ENCODE measurements at regions not wholly inside any gene's neighbourhood (a gene's known extent, or its start where the extent isn't known, plus 50 kb on each side); places are given as distances from the start of the nearest gene placed in this dataset.
"Not testable (repeated sequence)": the region's sequence is repeated elsewhere in the genome, so short reads cannot be mapped to it uniquely, and the experiment has no call there.

DNA sequence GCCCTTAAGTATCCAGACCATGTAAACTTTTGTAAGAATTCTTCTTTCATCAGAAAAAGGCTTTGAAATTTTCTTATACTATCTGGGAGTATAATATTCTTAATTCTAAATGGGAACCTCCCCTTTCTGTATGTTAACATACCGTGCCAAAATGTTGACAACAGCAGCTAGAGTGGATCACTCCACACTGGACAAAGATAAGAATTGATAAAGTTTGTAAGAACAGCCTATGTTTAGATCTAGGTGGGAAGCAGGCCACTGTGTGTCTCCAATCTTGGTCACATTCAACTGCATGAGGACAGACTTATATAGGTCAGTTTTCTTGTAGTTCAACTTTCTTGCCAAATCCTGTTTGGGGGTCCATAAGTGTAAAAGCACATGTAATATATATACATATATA lies 235.7 kb downstream of the RPIA start:
- no peak for DNase-seq

DNA sequence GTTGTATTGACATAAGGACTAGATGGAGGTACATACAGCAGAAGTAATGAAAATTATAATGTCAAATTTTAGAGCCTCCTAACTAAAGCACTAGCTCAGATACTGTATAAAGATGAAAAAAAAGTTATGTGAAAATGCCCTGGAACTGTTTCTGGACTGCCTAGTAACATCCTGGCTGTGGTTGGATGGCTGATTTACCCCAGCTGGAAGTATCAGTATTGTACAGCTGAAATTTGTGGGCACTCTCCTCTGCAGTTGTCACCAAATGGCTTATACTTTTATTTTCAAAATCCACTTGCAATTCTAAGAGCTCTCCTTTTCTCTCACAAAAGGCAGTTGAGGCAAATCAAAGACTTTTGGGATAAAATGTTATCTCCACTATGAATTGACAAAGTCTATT lies 239.2 kb downstream of the RPIA start:
- no peak for DNase-seq

DNA sequence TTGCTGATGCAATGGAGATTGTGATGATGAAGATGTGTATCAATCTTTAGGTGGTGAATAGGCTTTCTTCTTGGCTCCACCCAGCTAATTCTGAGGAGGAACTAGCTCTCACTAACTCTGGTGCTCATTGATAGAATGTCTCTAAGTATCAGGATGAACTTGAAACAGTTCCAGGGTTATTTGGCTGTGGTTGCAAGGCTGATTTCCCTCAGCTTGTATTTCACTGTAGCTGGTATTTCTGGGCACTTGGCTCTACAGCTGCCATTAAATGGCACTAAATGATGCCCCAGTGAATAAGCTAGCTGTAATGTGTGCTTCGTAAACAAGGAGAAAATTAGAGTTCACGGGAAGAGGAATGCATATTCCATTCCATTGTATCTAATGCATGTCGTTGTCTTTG lies 241.2 kb downstream of the RPIA start:
- no peak for DNase-seq

DNA sequence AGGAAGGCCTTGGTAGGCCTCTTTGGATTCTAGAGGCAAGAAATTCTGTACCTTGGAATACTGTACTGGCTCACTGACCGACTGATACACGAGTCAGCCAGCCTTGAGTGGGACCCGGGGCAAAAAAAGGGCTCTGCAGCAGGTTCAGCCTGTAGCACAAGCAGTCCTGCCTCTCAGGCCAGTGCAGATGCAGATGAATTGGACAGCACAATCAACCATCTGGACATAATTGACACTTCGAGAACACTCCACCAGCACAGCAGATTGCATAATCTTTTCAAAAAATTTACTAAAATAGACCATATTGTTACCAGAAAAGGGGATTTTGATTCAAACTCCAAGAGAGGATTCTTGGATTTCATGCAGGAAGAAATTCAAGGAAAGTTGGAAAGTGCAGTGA lies 241.6 kb downstream of the RPIA start:
- DNase-seq: no peak

DNA sequence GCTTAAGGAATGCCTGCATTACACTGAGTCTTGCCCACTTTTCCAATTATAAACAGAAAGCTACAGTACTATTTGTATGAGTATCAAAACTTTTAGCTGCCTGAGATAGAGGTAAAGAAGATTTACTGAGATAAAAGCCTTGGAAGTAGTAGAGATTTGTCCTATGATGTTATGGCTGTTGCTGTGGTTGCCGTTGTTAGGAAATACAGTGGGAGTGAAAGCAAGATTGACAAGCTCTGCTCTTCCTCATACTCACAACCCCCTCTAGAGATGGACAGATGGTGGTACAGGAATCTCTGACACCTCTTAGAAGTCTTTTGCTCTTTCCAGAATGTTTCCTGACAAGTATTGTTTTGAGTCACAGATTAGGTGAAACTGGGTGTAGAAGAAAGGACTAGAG lies 242.5 kb downstream of the RPIA start:
- DNase-seq: no peak

DNA sequence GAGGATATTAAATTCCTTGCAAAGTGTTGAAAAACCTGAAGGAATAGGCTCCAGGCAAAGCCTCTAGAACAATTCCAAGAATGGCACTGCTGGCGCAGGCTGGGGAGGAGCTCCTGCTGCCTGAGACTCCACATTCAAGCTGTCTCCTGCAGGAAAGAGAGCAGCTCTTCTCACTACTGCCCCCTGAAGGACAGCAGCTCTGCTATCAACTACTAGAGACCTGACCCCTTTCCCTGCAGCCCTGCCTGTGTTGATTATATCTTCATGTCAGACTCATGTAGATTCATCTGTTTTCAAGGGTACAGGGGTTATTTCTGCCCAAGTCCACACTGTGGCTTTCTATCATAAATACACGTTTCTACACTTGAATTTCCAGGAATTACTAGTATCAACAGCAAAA lies 249.7 kb downstream of the RPIA start:
- not testable (repeated sequence) for DNase-seq

DNA sequence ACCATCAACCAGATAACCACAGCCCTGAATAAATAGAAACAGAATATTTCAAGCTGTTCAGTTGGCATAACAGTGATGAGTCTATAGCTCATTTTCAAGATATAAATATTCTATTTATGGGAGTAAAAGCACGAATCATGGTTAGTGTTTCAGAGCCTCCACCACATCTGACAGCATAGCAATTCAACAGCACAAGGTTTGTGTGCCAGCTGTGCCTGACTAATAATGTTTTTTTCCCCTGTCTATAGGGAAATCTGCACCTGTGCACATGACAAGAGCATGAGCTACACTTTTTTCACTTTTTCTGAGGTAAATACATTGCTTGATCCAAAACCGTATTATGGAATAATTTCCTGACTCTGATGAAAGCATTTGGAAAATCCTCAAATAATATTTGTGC lies 251.3 kb downstream of the RPIA start:
- no peak for DNase-seq

DNA sequence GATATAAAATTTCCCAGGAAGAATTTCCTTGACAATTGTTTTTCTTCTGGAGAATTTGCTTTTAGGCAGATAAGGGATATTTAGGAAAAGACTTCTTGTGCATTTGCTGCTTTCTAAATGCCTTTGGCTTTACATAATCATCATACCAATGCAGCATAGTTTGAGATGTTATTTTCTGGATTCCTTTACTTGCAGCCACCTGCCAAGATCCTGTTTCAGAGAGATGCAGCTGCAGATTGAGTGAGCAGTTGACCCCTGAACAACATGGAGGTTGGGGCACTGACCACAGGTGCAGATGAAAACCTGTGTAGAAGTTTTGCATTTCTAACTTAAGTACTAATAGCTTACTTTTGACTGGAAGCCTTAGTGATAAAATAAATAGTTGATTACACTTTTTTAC lies 257.9 kb downstream of the RPIA start:
- no peak for DNase-seq

DNA sequence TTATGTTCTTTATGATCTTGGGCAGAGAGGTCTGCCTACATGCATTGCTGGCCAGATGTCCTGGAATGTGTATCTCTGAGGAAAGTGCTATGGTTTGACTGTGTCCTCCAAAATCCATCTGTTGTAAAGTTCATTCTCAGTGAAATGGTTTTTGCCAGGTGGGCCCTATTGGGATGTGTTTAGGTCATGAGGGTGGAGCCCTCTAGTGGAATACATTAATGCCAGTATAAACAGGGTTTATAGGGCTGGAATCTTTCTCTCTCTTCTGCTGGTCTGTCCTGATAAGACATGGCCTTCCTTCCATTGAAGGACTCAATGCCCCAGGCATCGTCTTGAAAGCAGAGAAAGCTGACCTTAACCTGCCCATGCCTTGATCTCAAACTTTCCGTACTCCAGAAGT lies 258.5 kb downstream of the RPIA start:
- no peak for DNase-seq

DNA sequence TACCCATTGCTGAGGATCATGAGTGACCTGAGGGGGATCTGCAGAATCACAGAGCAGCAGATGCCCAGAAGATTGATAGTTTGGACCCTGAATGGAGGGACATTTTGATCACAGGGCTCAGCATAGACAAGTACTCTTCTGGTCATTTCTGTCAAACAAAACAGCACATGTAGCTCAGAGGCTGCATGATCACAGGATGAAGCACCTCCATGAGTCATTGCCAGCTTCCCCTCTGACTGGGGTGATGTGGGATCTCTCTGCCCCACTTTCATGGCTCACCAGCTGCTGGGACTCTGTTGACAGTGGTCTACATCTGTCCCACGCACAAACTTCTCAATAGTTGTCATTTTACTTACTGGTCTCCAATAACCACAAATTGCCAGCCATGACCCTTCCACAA lies 264.1 kb downstream of the RPIA start:
- DNase-seq: no peak

DNA sequence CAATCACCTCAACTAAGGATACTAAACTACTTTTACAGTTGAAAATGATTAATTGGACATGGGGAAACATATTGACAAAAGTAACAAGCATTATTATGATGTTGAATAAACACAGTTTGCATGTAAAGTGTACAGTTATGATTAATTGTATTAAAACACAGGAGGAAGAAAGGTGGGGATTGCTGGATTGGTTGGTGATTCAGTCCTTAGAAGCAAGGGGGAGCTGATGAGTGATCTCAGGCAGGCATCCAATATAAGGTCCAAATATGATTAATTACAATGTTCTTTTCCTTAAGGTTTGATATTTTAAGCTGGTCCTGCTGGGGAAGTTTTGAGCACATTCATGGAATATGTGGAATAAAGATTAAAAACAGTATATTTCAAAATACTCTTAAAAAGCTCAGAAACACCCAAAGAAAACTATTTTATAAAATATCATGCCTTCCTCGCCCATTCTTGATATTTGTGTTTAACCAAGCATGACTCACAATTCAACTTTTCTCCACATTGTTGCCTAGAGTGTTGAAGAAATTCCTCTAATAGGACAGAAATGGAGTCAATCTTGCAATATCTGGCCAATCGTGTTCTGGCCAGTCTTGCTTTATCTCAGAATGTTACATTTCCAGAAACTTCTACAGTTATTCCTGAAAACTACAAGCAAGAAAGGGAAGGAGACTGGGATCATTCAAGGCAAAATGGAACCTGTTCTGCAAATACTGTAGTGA lies 268.2 kb downstream of the RPIA start:
- no peak for DNase-seq

DNA sequence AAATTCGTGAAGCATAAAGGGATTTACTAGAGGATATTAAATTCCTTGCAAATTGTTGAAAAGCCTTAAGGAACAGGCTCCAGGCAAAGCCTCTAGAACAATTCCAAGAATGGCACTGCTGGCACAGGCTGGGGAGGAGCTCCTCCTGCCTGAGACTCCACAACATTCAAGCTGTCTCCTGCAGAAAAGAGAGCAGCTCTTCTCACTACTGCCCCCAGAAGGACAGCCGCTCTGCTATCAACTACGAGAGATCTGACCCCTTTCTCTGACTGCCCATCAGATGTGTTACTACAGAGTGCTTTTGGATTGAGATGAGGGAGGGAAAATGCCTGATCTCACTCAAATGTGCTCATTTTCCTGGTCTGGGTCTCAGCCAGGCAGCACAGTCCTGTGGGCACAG lies 269.9 kb downstream of the RPIA start:
- DNase-seq: not testable (repeated sequence)

DNA sequence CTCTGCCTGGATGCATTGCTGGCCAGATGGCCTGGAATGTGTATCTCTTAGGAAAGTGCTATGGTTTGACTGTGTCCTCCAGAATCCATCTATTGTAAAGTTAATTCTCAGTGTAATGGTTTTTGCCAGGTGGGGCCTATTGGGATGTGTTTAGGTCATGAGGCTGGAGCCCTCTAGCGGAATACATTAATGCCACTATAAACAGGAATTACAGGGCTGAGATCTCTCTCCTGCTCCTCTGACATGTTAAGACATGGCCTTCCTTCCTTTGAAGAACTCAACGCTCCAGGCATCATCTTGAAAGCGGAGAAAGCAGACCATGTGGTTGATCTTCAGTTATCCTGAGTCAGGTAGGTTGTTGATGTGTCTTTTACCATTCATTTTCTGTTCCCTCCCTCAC lies 276.4 kb downstream of the RPIA start:
- no peak for DNase-seq

DNA sequence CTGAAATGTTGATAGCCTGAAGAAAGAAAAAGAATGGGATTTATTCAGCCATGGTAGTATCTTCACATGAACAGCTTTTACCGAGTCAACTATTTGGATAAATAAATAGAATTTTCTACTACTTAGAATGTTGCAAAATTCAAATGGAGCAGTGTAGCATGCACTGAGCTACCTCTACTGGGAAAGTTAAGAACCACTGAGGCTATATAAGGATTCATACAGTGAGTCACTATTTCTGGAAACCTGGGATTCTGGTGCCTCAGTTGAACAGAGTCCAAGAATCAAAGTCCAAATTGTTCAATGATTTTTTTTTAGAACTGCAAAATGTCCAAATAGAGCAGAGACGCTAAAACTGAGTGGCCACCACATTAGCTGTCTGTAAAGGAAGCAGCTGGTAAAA lies 286.5 kb downstream of the RPIA start:
- DNase-seq: not testable (repeated sequence)

DNA sequence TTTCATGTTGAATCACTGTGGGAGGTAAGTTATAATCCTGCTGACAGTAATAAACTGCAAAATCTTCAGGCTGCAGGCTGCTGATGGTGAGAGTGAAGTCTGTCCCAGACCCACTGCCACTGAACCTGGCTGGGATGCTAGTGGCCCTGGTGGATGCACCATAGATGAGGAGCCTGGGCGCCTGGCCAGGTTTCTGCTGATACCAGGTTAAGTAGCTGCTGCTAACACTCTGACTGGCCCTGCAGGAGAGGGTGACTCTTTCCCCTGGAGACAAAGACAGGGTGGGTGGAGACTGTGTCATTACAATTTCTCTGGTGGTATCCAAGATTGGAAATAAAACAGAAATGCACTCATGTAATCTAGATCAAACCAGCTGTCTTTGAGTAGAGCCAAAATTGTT lies 287.0 kb downstream of the RPIA start:
- not testable (repeated sequence) for DNase-seq

DNA sequence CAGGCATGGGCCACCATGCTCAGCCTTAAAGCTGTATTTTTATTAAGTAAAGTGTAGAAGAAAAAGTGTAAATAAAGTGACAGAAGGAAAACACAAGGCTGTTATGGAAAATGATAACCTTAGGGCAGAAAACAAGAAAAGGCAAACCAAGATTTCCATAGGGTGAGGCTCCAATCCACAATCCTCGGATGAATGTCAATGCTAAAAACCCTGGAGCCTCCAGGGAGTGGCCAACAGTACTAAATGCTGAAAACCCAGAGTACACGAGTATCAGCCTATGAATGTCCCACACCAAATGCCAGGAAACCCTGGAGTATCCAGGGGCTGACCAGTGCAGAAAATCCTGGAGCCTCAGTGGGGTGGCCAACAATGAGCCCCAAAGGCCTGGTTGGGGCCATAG lies 292.6 kb downstream of the RPIA start:
- not testable (repeated sequence) for DNase-seq

DNA sequence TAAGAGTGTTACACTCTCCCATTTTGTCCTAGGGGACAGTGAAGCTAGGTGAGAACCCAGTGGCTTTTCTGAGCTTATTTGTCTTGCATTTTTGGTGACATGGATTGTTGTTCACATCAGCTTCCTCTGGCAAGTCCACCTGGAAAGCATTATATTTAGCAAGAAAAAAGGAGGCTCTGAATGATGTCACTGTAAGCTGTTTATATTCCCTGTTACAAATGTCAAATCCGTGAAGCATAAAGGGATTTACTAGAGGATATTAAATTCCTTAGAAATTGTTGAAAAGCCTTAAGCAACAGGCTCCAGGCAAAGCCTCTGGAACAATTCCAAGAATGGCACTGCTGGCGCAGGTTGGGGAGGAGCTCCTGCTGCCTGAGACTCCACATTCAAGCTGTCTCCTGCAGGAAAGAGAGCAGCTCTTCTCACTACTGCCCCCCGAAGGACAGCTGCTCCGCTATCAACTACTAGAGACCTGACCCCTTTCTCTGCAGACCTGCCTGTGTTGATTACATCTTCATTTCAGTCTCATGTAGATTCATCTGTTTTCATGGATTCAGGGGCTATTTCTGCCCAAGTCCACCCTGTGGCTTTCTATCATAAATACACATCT lies 295.4 kb downstream of the RPIA start:
- not testable (repeated sequence) for DNase-seq

DNA sequence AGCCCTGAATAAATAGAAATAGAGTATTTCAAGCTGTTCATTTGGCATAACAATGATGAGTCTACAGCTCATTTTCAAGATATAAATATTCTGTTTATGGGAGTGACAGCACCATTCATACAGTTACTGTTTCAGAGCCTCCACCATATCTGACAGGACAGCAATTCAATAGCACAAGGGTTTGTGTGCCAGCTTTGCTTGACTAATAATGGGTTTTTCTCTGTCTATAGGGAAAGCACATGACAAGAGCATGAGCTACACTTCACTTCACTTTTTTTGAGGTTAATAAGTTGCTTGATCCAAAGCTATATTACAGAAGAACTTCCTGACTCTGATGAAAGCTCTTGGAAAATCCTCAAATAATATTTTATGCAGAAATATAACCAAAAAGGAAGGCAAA lies 297.1 kb downstream of the RPIA start:
- not testable (repeated sequence) for DNase-seq

DNA sequence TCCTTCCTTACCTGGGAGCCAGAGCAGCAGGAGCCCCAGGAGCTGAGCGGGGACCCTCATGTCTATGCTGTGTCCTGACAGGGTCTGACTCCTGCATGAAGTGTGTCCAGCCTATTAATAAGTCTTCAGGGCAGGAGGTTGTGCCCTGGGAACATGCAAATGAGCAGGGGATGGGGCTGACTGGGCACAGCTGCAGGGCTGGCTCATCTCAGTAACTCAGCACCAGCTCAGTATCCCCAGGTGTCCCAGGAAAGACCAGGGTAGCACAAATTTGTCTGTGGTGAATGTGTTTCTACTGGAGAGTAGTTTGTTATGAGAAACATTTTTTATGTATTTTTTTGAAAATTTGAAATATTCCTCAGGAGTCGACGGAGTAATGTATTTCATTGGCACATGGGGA lies 301.3 kb downstream of the RPIA start:
- not testable (repeated sequence) for DNase-seq

DNA sequence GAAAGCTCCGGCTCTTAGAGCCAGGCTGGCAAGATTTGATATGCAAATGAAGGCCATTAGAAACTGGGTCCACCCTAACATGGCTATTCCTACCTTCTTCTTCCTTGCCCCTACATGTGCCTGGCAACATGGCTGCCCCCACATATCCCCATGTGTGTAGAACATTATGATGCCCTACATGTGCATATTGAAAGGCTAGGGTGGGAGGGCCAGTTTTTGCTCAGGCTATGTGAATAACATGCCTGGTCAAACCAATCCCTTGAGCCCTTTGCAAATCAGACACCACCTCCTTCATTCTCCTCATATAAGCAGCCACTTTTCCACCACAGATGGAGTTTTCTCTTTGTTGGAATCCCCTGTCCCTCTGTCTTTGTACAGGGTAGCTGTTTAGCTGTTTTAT lies 303.4 kb downstream of the RPIA start:
- DNase-seq: not testable (repeated sequence)

DNA sequence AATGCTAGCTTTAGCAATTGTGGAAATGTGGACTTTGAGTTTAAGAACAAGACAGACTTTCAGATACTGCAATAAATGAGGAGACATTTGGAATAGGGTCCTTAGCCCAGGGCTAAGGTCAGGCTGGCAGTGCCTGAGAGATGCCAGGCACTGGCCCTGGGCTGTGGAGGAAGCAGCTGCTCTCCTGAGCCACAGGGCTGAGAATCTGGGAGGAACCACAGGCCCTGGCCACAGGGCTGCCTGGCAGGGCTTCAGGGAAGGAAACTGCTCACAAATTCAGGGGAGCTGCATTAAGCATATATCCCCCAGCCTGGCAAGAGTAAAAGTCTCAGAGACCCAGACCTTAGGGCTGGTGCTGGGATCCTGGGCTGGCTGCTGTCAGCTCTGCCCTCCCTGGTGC lies 305.1 kb downstream of the RPIA start:
- not testable (repeated sequence) for DNase-seq

DNA sequence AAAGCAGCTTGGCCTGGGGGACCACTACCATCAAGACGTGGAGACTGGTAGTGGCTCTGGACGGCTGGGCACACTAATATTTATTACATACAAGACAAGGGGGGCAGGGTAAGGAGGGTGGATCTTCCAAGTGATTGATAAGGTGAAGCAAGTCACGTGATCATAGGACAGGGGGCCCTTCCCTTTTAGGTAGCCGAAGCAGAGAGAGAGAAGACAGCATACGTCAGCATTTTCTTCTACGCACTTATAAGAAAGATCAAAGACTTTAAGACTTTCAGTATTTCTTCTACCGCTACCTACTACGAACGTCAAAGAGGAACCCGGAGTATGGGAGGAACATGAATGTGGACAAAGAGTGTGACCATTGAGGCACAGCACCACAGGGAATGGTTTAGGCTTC lies 307.9 kb downstream of the RPIA start:
- no peak for DNase-seq

DNA sequence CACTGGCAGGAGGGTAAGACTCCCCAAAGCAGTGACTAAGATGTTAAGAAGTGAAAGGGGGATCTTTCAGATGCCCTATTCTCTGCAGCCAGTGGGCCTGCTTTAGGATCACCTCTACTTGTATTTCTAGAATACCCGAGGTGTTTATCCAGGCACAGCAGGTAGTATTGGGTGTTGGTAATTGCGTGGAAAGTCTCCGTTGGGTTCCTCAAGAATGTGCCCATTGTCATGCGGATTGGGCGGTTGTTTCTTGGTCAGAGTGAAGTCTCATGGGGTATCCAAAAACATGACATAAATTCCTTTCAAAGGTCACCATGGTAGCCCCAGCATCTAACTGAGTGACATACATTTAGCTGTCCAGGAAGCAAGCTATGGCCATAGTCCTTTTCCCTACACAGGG lies 308.8 kb downstream of the RPIA start:
- no peak for DNase-seq

DNA sequence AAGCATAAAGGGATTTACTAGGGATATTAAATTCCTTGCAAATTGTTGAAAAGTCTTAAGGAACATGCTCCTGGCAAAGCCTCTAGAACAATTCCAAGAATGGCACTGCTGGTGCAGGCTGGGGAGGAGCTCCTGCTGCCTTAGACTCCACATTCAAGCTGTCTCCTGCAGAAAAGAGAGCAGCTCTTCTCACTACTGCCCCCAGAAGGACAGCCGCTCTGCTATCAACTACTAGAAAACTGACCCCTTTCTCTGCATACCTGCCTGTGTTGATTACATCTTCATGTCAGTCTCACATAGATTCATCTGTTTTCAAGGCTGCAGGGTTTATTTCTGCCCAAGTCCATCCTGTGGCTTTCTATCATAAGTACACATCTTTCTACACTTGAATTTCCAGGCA lies 312.8 kb downstream of the RPIA start:
- not testable (repeated sequence) for DNase-seq

DNA sequence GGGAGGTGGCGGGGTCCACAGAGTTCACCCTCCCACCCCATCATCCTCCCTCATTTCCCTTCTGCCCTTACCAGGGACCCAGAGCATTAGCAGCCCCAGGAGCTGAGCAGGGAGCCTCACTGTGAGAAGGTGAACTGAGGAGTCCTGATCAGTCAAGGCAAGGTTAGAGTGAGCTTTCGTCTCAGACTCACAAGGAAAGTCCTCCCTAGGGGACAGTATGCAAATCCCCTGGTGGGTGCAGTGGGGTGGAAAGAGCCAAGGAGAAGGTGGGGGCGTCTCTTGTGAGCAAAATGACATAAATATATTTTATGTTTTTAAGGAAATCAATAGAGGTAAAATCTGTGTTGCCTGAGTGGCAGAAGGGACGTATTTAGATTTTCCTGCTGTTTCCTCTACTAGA lies 329.1 kb downstream of the RPIA start:
- DNase-seq: not testable (repeated sequence)
